Progenitor cell of endocrine pancreas (in vitro differentiated cells): ENCODE measurements at regions not wholly inside any gene's neighbourhood (a gene's known extent, or its start where the extent isn't known, plus 50 kb on each side); places are given as distances from the start of the nearest gene placed in this dataset.

ENCODE experiments used
- DNase-seq: peaks from one replicate; pipeline ENCODE4 v3.0.0; 2021; ENCODE audit warnings: low spot score; ENCODE audit not compliant: unreplicated experiment
- H3K27ac Mint-ChIP-seq: 2 replicates; pipeline ENCODE4 v1.8.0; 2021; ENCODE audit warnings: mild to moderate bottlenecking, moderate library complexity, mixed read lengths
- H3K27me3 Mint-ChIP-seq: 2 replicates; pipeline ENCODE4 v1.8.0; 2021; ENCODE audit warnings: mixed read lengths
- H3K36me3 Mint-ChIP-seq: 2 replicates; pipeline ENCODE4 v1.8.0; 2022; ENCODE audit warnings: mixed read lengths; ENCODE audit not compliant: insufficient read depth
- H3K4me1 Mint-ChIP-seq: 2 replicates; pipeline ENCODE4 v1.8.0; 2021; ENCODE audit warnings: low read depth, mixed read lengths
- H3K4me3 Mint-ChIP-seq: 2 replicates; pipeline ENCODE4 v1.8.0; 2021; ENCODE audit warnings: low read depth, mild to moderate bottlenecking, moderate library complexity, mixed read lengths
- H3K9me3 Mint-ChIP-seq: 2 replicates; pipeline ENCODE4 v1.8.0; 2021; ENCODE audit warnings: low read depth, mixed read lengths
- TF ChIP-seq, protein P1 (sequence below): fragments of 200-600 bp; sonication (generic); IDR thresholded peaks from one replicate; pipeline ENCODE4 v1.5.0; 2021; ENCODE audit warnings: antibody characterized with exemption, mild to moderate bottlenecking; ENCODE audit not compliant: unreplicated experiment

GRCh38 chr5:169369130-169369529 lies 68.2 kb upstream of the SLIT3 start:
- Mint-ChIP-seq H3K4me1 (no peaks in the 10 kb centered on the region), H3K27ac (no peak overlapping the region), H3K4me3 (no peak overlapping the region), H3K27me3 (peaks cover 8% of the 10 kb centered on the region), H3K9me3 (peaks cover 22% of the 10 kb centered on the region), H3K36me3 (no peaks in the 10 kb centered on the region)
- no peak for DNase-seq
- TF ChIP-seq, protein P1, sequence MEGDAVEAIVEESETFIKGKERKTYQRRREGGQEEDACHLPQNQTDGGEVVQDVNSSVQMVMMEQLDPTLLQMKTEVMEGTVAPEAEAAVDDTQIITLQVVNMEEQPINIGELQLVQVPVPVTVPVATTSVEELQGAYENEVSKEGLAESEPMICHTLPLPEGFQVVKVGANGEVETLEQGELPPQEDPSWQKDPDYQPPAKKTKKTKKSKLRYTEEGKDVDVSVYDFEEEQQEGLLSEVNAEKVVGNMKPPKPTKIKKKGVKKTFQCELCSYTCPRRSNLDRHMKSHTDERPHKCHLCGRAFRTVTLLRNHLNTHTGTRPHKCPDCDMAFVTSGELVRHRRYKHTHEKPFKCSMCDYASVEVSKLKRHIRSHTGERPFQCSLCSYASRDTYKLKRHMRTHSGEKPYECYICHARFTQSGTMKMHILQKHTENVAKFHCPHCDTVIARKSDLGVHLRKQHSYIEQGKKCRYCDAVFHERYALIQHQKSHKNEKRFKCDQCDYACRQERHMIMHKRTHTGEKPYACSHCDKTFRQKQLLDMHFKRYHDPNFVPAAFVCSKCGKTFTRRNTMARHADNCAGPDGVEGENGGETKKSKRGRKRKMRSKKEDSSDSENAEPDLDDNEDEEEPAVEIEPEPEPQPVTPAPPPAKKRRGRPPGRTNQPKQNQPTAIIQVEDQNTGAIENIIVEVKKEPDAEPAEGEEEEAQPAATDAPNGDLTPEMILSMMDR = no peak

GRCh38 chr5:169367861-169368260 lies 66.9 kb upstream of the SLIT3 start:
- no peaks in the 10 kb centered on the region for H3K4me1 Mint-ChIP-seq
- no peak overlapping the region for H3K27ac Mint-ChIP-seq
- H3K27me3 Mint-ChIP-seq = peaks cover 9% of the 10 kb centered on the region
- TF ChIP-seq, protein P1 = no peak
- H3K36me3 Mint-ChIP-seq = no peaks in the 10 kb centered on the region
- no peak overlapping the region for H3K4me3 Mint-ChIP-seq
- DNase-seq = no peak
- H3K9me3 Mint-ChIP-seq = peaks cover 22% of the 10 kb centered on the region

DNA sequence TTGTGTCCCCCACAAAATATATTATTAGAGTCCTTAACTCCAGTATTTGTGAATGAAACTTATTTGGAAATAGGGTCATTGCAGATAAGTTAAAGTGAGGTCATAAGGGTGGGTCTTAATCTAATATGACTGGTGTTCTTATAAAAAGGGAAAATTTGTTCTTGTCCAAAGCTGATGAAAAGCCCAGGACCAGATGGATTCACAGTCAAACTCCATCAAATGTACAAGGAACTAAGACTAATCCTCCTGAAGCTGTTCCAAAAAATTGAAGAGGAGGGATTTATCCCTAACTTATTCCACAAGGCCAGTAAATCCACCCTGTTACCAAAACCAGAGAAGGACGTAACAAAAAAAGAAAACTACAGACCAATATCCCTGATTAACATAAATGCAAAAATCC lies 56.4 kb upstream of the SLIT3 start:
- Mint-ChIP-seq H3K9me3 (no peaks in the 10 kb centered on the region), H3K4me3 (no peak overlapping the region)
- TF ChIP-seq, protein P1 = no peak

GRCh38 chr5:169356811-169357210 lies 55.9 kb upstream of the SLIT3 start:
- Mint-ChIP-seq H3K4me3 (no peak overlapping the region), H3K4me1 (no peaks in the 10 kb centered on the region), H3K36me3 (no peaks in the 10 kb centered on the region), H3K27ac (no peak overlapping the region), H3K9me3 (no peaks in the 10 kb centered on the region), H3K27me3 (peaks cover 2% of the 10 kb centered on the region)
- TF ChIP-seq, protein P1 = no peak
- no peak for DNase-seq

More for the DNA sequence above, 56.4 kb upstream of the SLIT3 start:
- DNase-seq = no peak
- Mint-ChIP-seq H3K27ac (no peak overlapping the region), H3K4me1 (no peaks in the 10 kb centered on the region), H3K36me3 (no peaks in the 10 kb centered on the region), H3K27me3 (peaks cover 2% of the 10 kb centered on the region)

- Mint-ChIP-seq H3K27me3 (peaks cover 2% of the 10 kb centered on the region), H3K9me3 (no peaks in the 10 kb centered on the region), H3K4me1 (no peaks in the 10 kb centered on the region), H3K4me3 (no peak overlapping the region), H3K36me3 (no peaks in the 10 kb centered on the region), H3K27ac (no peak overlapping the region)
- DNase-seq = no peak
- TF ChIP-seq, protein P1 = no peak
These were observed 55.2 kb upstream of the SLIT3 start for GRCh38 chr5:169356181-169356580.
